ENCODE measurements at regions not wholly inside any gene's neighbourhood (a gene's known extent, or its start where the extent isn't known, plus 50 kb on each side); places are given as distances from the start of the nearest gene placed in this dataset.
A peak's percentile ranks its signal among the peaks of the same experiment; 100 is the strongest.
"Not testable (repeated sequence)": the region's sequence is repeated elsewhere in the genome, so short reads cannot be mapped to it uniquely, and the experiment has no call there.

DNA sequence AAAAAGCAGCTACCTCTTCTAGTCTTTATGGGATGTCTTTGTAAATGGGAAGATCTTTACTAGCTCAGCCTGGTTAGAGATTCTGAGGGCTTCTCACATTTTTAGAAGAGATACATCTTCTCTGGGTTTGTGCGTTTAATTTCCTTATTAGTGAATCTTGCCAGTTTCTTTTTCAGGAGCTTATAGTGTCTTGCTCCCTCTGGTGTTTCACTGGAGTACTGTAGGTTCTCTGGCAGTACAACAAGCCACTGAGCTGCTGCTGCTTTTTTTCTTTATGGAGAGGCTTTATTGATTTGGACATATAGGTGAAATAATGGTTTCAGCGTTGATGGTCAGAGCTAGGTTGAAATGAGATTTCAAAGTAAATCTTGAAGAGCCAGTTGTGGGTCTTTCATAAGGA is 82.9 kb downstream of the LAS1L start:
- Histone ChIP-seq H3K4me2 (ENCODE audit: low read length) (no peak overlapping the region), H3K4me3 (ENCODE audit: low read length) (no peak overlapping the region), H3K4me1 (ENCODE audit: control insufficient read depth, insufficient read depth, low read length) (no peaks in the 10 kb centered on the region), H3K9me3 (replicated peaks; ENCODE audit: low read length) (no peaks in the 10 kb centered on the region), H3K9ac (ENCODE audit: low read depth, low read length) (no peak overlapping the region), H3K36me3 (ENCODE audit: insufficient read depth, low read length) (no peaks in the 10 kb centered on the region), H3K27me3 (ENCODE audit: control insufficient read depth, insufficient read depth, low read length) (no peaks in the 10 kb centered on the region)

- Histone ChIP-seq H3K36me3 (ENCODE audit: insufficient read depth, low read length) (no peaks in the 10 kb centered on the region), H3K4me2 (ENCODE audit: low read length) (no peak overlapping the region), H3K4me3 (ENCODE audit: low read length) (no peak overlapping the region), H3K9me3 (replicated peaks; ENCODE audit: low read length) (no peaks in the 10 kb centered on the region), H3K4me1 (ENCODE audit: control insufficient read depth, insufficient read depth, low read length) (no peaks in the 10 kb centered on the region), H3K9ac (ENCODE audit: low read depth, low read length) (no peak overlapping the region), H3K27me3 (ENCODE audit: control insufficient read depth, insufficient read depth, low read length) (no peaks in the 10 kb centered on the region)
These were observed 114.4 kb downstream of the LAS1L start for GRCh38 chrX:65420154-65420553.

- not testable (repeated sequence) for H3K4me3 ChIP-seq (ENCODE audit: low read length); H3K36me3 ChIP-seq (ENCODE audit: insufficient read depth, low read length); H3K27me3 ChIP-seq (ENCODE audit: control insufficient read depth, insufficient read depth, low read length); H3K9ac ChIP-seq (ENCODE audit: low read depth, low read length); H3K9me3 ChIP-seq (replicated peaks; ENCODE audit: low read length); H3K4me1 ChIP-seq (ENCODE audit: control insufficient read depth, insufficient read depth, low read length)
- peak overlapping the region; percentile 15 for H3K4me2 ChIP-seq (ENCODE audit: low read length)
These were observed 126.9 kb downstream of the LAS1L start for GRCh38 chrX:65407662-65408061.

GRCh38 chrX:65407157-65407626 is 127.4 kb downstream of the LAS1L start:
- Histone ChIP-seq H3K9me3 (replicated peaks; ENCODE audit: low read length) (no peaks in the 10 kb centered on the region), H3K9ac (ENCODE audit: low read depth, low read length) (no peak overlapping the region), H3K27me3 (ENCODE audit: control insufficient read depth, insufficient read depth, low read length) (peaks cover 7% of the 10 kb centered on the region), H3K36me3 (ENCODE audit: insufficient read depth, low read length) (no peaks in the 10 kb centered on the region), H3K4me3 (ENCODE audit: low read length) (peak overlapping the region; percentile 39), H3K4me2 (ENCODE audit: low read length) (peak overlapping the region; percentile 15), H3K4me1 (ENCODE audit: control insufficient read depth, insufficient read depth, low read length) (no peaks in the 10 kb centered on the region)

GRCh38 chrX:65406532-65406931 is 128.1 kb downstream of the LAS1L start:
- Histone ChIP-seq H3K4me3 (ENCODE audit: low read length) (no peak overlapping the region), H3K4me1 (ENCODE audit: control insufficient read depth, insufficient read depth, low read length) (no peaks in the 10 kb centered on the region), H3K27me3 (ENCODE audit: control insufficient read depth, insufficient read depth, low read length) (peaks cover 7% of the 10 kb centered on the region), H3K9ac (ENCODE audit: low read depth, low read length) (no peak overlapping the region), H3K36me3 (ENCODE audit: insufficient read depth, low read length) (no peaks in the 10 kb centered on the region), H3K4me2 (ENCODE audit: low read length) (peak overlapping the region; percentile 15), H3K9me3 (replicated peaks; ENCODE audit: low read length) (no peaks in the 10 kb centered on the region)

DNA sequence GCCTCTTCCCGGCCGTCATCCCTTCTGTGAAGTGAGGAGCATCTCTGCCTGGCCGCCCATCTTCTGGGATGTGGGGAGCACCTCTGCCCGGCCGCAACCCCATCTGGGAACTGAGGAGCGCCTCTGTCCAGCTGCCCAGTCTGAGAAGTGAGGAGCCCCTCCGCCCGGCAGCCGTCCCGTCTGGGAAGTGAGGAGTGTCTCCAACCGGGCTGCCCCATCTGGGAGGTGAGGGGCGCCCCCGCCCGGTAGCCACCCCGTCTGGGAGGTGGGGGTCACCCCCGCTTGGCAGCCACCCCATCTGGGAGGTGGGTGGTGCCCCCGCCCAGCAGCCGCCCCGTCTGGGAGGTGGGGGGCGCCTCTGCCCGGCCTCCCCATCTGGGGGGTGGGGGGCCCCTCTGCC is 142.3 kb downstream of the LAS1L start:
- H3K4me2 ChIP-seq (ENCODE audit: low read length), result no peak overlapping the region
- H3K4me3 ChIP-seq (ENCODE audit: low read length), result no peak overlapping the region
- no peak overlapping the region for H3K9ac ChIP-seq (ENCODE audit: low read depth, low read length)
- H3K9me3 ChIP-seq (replicated peaks; ENCODE audit: low read length), result no peaks in the 10 kb centered on the region
- no peaks in the 10 kb centered on the region for H3K27me3 ChIP-seq (ENCODE audit: control insufficient read depth, insufficient read depth, low read length)
- H3K4me1 ChIP-seq (ENCODE audit: control insufficient read depth, insufficient read depth, low read length), result no peaks in the 10 kb centered on the region
- no peaks in the 10 kb centered on the region for H3K36me3 ChIP-seq (ENCODE audit: insufficient read depth, low read length)

DNA sequence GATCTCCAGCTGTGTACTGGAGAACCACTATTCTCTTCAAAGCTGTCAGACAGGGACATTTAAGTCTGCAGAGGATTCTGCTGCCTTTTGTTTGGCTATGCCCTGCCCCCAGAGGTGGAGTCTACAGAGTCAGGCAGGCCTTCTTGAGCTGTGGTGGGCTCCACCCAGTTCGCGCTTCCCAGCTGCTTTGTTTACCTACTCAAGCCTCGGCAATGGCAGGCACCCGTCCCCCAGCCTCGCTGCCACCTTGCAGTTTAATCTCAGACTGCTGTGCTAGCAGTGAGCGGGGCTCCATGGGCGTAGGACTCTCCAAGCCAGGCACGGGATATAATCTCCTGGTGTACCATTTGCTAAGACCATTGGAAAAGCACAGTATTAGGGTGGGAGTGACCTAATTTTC is 145.5 kb downstream of the LAS1L start:
- H3K36me3 ChIP-seq (ENCODE audit: insufficient read depth, low read length); H3K4me2 ChIP-seq (ENCODE audit: low read length); H3K27me3 ChIP-seq (ENCODE audit: control insufficient read depth, insufficient read depth, low read length); H3K4me3 ChIP-seq (ENCODE audit: low read length); H3K4me1 ChIP-seq (ENCODE audit: control insufficient read depth, insufficient read depth, low read length); H3K9me3 ChIP-seq (replicated peaks; ENCODE audit: low read length); H3K9ac ChIP-seq (ENCODE audit: low read depth, low read length): not testable (repeated sequence)

Data from skeletal muscle satellite cell (primary cell).